ENCODE measurements at regions not wholly inside any gene's neighbourhood (a gene's known extent, or its start where the extent isn't known, plus 50 kb on each side); places are given as distances from the start of the nearest gene placed in this dataset.
"Not testable (repeated sequence)": the region's sequence is repeated elsewhere in the genome, so short reads cannot be mapped to it uniquely, and the experiment has no call there.

DNA sequence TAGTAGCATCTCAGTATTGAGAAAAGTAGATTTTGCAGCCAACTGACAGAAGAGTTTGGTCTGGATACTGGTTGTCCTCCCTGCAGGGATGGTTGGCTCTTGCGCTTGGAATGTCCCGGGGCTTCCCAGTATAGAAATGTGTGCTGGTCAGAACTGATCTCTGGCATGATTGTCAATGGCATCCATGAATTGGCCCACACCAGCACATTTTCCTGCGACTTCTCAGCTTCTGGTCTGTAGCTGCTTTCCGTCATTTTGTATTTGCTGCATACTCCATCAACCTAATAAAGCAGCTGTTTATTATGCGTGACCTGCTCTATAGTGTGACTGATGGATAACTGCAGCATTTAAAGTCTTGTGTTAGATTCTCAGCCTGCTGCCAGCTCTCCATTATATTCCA, 203.7 kb downstream of the S1PR1 start:
- no peaks in the 10 kb centered on the region for H3K36me3 ChIP-seq
- TF ChIP-seq, protein P1, sequence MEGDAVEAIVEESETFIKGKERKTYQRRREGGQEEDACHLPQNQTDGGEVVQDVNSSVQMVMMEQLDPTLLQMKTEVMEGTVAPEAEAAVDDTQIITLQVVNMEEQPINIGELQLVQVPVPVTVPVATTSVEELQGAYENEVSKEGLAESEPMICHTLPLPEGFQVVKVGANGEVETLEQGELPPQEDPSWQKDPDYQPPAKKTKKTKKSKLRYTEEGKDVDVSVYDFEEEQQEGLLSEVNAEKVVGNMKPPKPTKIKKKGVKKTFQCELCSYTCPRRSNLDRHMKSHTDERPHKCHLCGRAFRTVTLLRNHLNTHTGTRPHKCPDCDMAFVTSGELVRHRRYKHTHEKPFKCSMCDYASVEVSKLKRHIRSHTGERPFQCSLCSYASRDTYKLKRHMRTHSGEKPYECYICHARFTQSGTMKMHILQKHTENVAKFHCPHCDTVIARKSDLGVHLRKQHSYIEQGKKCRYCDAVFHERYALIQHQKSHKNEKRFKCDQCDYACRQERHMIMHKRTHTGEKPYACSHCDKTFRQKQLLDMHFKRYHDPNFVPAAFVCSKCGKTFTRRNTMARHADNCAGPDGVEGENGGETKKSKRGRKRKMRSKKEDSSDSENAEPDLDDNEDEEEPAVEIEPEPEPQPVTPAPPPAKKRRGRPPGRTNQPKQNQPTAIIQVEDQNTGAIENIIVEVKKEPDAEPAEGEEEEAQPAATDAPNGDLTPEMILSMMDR (IDR thresholded peaks at IDR 0.05), result no peak
- TF ChIP-seq POLR2A (IDR thresholded peaks at IDR 0.05), result no peak
- H3K4me1 ChIP-seq, result peaks cover 0 to 8% (median 0%) of the 10 kb centered on the region in 12 donors
- peaks cover 0 to 10% (median 0%) of the 10 kb centered on the region in 9 donors for H3K27me3 ChIP-seq
- intact Hi-C loops (cut with DNase I), result no loop called here
- DNase-seq (no peak), ATAC-seq (no peak)
- WGBS, 4 donors, result 61 to 83% (median 77%) methylated on average over 5 of the region's 5 CpGs
- no peak overlapping the region for H3K4me3 ChIP-seq
- H3K9me3 ChIP-seq, result no peaks in the 10 kb centered on the region
- no peak overlapping the region for H3K27ac ChIP-seq

DNA sequence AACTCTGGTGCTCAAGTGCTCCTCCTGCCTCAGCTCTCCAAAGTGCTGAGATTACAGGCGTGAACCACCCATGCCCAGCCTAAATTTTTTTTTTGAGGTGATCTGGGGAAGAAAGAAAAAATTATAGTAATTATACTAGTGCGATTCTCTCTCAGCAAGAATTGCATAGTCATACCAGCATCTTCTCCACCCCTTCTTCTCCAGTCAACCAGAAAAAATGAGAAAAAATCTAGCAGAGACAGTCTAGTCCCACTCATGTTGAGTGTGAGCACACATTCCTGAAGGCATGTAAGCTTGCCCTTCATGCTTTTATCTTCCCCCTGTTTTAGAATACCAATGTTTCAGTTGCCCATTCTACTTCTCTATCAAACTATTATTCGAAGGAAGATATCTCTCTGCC, 207.6 kb downstream of the S1PR1 start:
- 63 to 73% (median 67%) methylated on average over 3 of the region's 3 CpGs for WGBS, 4 donors
- H3K36me3 ChIP-seq, result no peaks in the 10 kb centered on the region
- H3K4me1 ChIP-seq, result peaks cover 0 to 8% (median 0%) of the 10 kb centered on the region in 12 donors
- intact Hi-C loops (cut with DNase I), result no loop called here
- H3K27ac ChIP-seq, result no peak overlapping the region
- ATAC-seq (peak in 1 of 4 donors; percentile 18), DNase-seq (no peak)
- H3K4me3 ChIP-seq, result no peak overlapping the region
- no peak for TF ChIP-seq POLR2A (IDR thresholded peaks at IDR 0.05)
- TF ChIP-seq, protein P1 (IDR thresholded peaks at IDR 0.05), result no peak
- H3K9me3 ChIP-seq, result no peaks in the 10 kb centered on the region
- no peaks in the 10 kb centered on the region for H3K27me3 ChIP-seq

DNA sequence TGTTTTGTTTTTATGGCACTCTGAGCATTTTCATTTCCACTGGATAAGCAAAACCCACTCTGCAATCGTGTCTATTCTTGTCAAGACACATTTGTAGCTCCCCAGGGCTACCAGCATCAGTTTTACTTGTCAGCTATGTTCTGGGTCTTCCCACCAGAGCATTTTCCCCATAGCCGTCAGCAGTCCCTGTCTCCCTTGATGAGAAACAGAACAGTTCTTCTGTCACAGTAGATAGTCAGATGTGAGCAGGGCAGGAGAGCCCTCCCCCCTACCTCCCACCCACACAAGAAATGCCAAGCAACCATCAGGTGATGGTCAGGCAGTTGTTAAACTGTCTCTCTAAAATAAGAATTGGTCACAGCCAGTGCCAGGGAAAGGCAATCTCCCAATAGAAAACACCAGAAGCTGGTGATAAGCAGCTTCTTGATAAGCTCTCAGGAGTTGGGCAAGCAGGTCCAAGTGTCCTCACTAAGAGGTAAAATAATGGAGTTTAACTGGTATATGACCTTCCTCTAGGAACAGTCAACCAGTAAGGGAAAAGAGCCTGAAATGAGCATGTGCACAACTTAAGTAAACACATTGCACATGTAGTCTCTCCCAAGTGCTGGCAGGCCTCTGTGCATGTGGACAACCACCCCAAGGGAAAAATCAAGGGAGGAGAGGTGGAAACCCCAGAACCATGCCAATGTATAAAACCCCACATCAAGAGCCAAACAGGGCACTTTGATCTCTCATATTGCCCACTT, 208.2 kb downstream of the S1PR1 start:
- TF ChIP-seq, protein P1 (IDR thresholded peaks at IDR 0.05), result no peak
- TF ChIP-seq POLR2A (IDR thresholded peaks at IDR 0.05), result no peak
- 22 to 27% (median 23%) methylated on average over 2 of the region's 2 CpGs for WGBS, 4 donors
- H3K36me3 ChIP-seq, result no peaks in the 10 kb centered on the region
- DNase-seq (peak in 3 of 5 donors; percentile 15 to 31 (median 30)), ATAC-seq (peak; percentile 63 to 86 (median 82))
- H3K27me3 ChIP-seq, result no peaks in the 10 kb centered on the region
- intact Hi-C loops (cut with DNase I), result no loop called here
- no peak overlapping the region for H3K4me3 ChIP-seq
- H3K4me1 ChIP-seq, result peaks cover 0 to 8% (median 0%) of the 10 kb centered on the region in 12 donors
- H3K27ac ChIP-seq, result peak overlapping the region in 1 of 12 donors; percentile 5
- H3K9me3 ChIP-seq, result no peaks in the 10 kb centered on the region

- H3K27me3 ChIP-seq, result no peaks in the 10 kb centered on the region
- H3K4me3 ChIP-seq, result no peak overlapping the region
- no peak for TF ChIP-seq POLR2A (IDR thresholded peaks at IDR 0.05)
- TF ChIP-seq, protein P1 (IDR thresholded peaks at IDR 0.05), result no peak
- ATAC-seq (no peak), DNase-seq (no peak)
- H3K9me3 ChIP-seq, result peaks cover 0 to 11% (median 0%) of the 10 kb centered on the region in 12 donors
- H3K4me1 ChIP-seq, result peaks cover 0 to 8% (median 0%) of the 10 kb centered on the region in 12 donors
- H3K36me3 ChIP-seq, result no peaks in the 10 kb centered on the region
- H3K27ac ChIP-seq, result no peak overlapping the region
- intact Hi-C loops (cut with DNase I), result no loop called here
Measured at GRCh38 chr1:101448018-101448417, 211.2 kb downstream of the S1PR1 start.

DNA sequence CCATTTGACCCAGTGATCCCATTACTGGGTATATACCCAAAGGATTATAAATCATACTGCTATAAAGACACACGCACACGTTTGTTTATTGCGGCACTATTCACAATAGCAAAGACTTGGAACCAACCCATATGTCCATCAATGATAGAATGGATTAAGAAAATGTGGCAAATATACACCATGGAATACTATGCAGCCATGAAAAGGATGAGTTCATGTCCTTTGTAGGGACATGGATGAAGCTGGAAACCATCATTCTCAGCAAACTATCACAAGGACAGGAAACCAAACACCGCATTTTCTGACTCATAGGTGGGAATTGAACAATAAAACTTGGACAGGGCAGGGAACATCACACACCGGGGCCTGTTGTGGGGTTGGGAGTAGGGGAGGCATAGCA, 213.9 kb downstream of the S1PR1 start:
- intact Hi-C loops (cut with DNase I); ATAC-seq; H3K27ac ChIP-seq; H3K27me3 ChIP-seq; H3K36me3 ChIP-seq; H3K4me3 ChIP-seq; H3K4me1 ChIP-seq; DNase-seq: not testable (repeated sequence)
- H3K9me3 ChIP-seq, result peaks cover 0 to 11% (median 0%) of the 10 kb centered on the region in 12 donors
- 93 to 96% (median 96%) methylated on average over 5 of the region's 5 CpGs for WGBS, 4 donors

Measured in heart left ventricle (tissue), 16 donors.